MM.1S (cell line): ENCODE measurements at regions not wholly inside any gene's neighbourhood (a gene's known extent, or its start where the extent isn't known, plus 50 kb on each side); places are given as distances from the start of the nearest gene placed in this dataset.
"Not testable (repeated sequence)": the region's sequence is repeated elsewhere in the genome, so short reads cannot be mapped to it uniquely, and the experiment has no call there.

Source experiments
- DNase-seq: peaks from one replicate; pipeline ENCODE4 v3.0.0-alpha.2; 2015
- H2AFZ ChIP-seq: fragments of 300-600 bp; sonication (generic); 2 replicates; pipeline ENCODE4 v1.6.0; 2016; ENCODE audit warnings: antibody characterized with exemption, low read length
- H3F3A ChIP-seq: fragments of 300-600 bp; sonication (generic); 2 replicates; pipeline ENCODE4 v1.6.1; 2016; ENCODE audit warnings: mild to moderate bottlenecking, antibody characterized with exemption, low read length, moderate library complexity, mixed read lengths; ENCODE audit not compliant: insufficient read depth
- H3K27ac ChIP-seq: fragments of 300-600 bp; sonication (generic); 2 replicates; pipeline ENCODE4 v1.5.1; 2016; ENCODE audit warnings: mild to moderate bottlenecking, low read length
- H3K27me3 ChIP-seq: fragments of 300-600 bp; sonication (generic); replicated peaks from 2 replicates; pipeline ENCODE4 v1.6.0; 2016; ENCODE audit warnings: low read length; ENCODE audit not compliant: insufficient read depth
- H3K36me3 ChIP-seq: fragments of 300-600 bp; sonication (generic); replicated peaks from 2 replicates; pipeline ENCODE4 v1.6.1; 2016; ENCODE audit warnings: mild to moderate bottlenecking, low read length, mixed read lengths; ENCODE audit not compliant: insufficient read depth
- H3K4me1 ChIP-seq: fragments of 300-600 bp; sonication (generic); 2 replicates; pipeline ENCODE4 v1.6.1; 2016; ENCODE audit warnings: low read length, mixed read lengths
- H3K4me2 ChIP-seq: fragments of 300-600 bp; sonication (generic); 2 replicates; pipeline ENCODE4 v1.6.0; 2016; ENCODE audit warnings: low read depth, low read length
- H3K4me3 ChIP-seq: fragments of 300-600 bp; sonication (generic); 2 replicates; pipeline ENCODE4 v1.5.1; 2016; ENCODE audit warnings: low read length, mixed read lengths
- H3K79me2 ChIP-seq: fragments of 300-600 bp; sonication (generic); 2 replicates; pipeline ENCODE4 v1.6.1; 2016; ENCODE audit warnings: mixed run types, low read length, mixed read lengths
- H3K9ac ChIP-seq: fragments of 300-600 bp; sonication (generic); 2 replicates; pipeline ENCODE4 v1.6.1; 2016; ENCODE audit warnings: low read length, mixed read lengths
- H3K9me2 ChIP-seq: fragments of 300-600 bp; sonication (generic); replicated peaks from 2 replicates; pipeline ENCODE4 v1.6.1; 2016; ENCODE audit warnings: mild to moderate bottlenecking, low read length, mixed read lengths; ENCODE audit not compliant: insufficient read depth
- H3K9me3 ChIP-seq: fragments of 300-600 bp; sonication (generic); replicated peaks from 2 replicates; pipeline ENCODE4 v1.6.1; 2016; ENCODE audit warnings: mild to moderate bottlenecking, low read length, mixed read lengths; ENCODE audit not compliant: insufficient read depth
- H4K20me1 ChIP-seq: fragments of 300-600 bp; sonication (generic); 2 replicates; pipeline ENCODE4 v1.6.1; 2016; ENCODE audit warnings: mild to moderate bottlenecking, low read length, moderate library complexity, mixed read lengths; ENCODE audit not compliant: insufficient read depth
- EZH2 ChIP-seq: fragments of 300-600 bp; sonication (generic); optimal IDR thresholded peaks from 2 replicates; pipeline ENCODE3; 2017; ENCODE audit warnings: low read depth, mild to moderate bottlenecking, antibody characterized with exemption, low read length, mixed read lengths
- EZH2phosphoT487 ChIP-seq: fragments of 300-600 bp; sonication (generic); IDR thresholded peaks from 2 replicates; pipeline ENCODE4 v1.6.1; 2018; ENCODE audit warnings: antibody characterized with exemption, low read length
- TF ChIP-seq, protein P1 (sequence below): fragments of 300-600 bp; sonication (generic); IDR thresholded peaks from 2 replicates; pipeline ENCODE4 v1.5.1; 2016; ENCODE audit warnings: antibody characterized with exemption, low read length, mixed read lengths

- Histone ChIP-seq H3K9ac (no peak overlapping the region), H3K4me3 (no peak overlapping the region), H4K20me1 (no peaks in the 10 kb centered on the region), H3K9me3 (no peaks in the 10 kb centered on the region), H3K27ac (no peak overlapping the region), H2AFZ (no peak overlapping the region), H3F3A (no peaks in the 10 kb centered on the region), H3K79me2 (no peaks in the 10 kb centered on the region), H3K9me2 (no peaks in the 10 kb centered on the region), H3K36me3 (no peaks in the 10 kb centered on the region), H3K4me2 (no peak overlapping the region), H3K4me1 (no peaks in the 10 kb centered on the region), H3K27me3 (no peaks in the 10 kb centered on the region)
- DNase-seq, result no peak
- no peak for TF ChIP-seq EZH2
- TF ChIP-seq, protein P1, sequence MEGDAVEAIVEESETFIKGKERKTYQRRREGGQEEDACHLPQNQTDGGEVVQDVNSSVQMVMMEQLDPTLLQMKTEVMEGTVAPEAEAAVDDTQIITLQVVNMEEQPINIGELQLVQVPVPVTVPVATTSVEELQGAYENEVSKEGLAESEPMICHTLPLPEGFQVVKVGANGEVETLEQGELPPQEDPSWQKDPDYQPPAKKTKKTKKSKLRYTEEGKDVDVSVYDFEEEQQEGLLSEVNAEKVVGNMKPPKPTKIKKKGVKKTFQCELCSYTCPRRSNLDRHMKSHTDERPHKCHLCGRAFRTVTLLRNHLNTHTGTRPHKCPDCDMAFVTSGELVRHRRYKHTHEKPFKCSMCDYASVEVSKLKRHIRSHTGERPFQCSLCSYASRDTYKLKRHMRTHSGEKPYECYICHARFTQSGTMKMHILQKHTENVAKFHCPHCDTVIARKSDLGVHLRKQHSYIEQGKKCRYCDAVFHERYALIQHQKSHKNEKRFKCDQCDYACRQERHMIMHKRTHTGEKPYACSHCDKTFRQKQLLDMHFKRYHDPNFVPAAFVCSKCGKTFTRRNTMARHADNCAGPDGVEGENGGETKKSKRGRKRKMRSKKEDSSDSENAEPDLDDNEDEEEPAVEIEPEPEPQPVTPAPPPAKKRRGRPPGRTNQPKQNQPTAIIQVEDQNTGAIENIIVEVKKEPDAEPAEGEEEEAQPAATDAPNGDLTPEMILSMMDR, result no peak
- no peak for TF ChIP-seq EZH2phosphoT487
Measured at GRCh38 chr1:244305776-244306341, 145.8 kb downstream of the ADSS2 start.

DNA sequence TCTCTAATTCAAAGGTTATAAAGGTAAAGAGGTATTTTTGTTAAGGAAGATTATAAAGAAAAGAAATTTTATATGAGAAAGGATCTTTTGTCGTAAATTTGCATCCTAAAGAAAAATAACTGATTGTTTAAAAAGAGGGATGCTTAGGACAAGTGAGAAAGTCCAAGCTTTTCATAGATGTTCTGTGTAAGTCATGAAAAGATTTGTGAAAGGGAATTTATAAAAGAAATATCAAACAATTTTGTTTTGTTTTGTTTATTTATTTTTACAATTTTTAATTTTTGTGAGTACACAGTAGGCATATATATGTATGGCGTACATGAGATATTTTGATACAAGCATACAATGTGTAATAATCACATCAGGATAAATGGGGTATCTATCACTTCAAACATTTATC, 145.2 kb downstream of the ADSS2 start:
- Histone ChIP-seq H3F3A (no peaks in the 10 kb centered on the region), H3K27me3 (no peaks in the 10 kb centered on the region), H4K20me1 (no peaks in the 10 kb centered on the region), H2AFZ (no peak overlapping the region), H3K36me3 (no peaks in the 10 kb centered on the region), H3K4me1 (no peaks in the 10 kb centered on the region), H3K9me2 (no peaks in the 10 kb centered on the region), H3K79me2 (no peaks in the 10 kb centered on the region), H3K4me2 (no peak overlapping the region), H3K27ac (no peak overlapping the region), H3K4me3 (no peak overlapping the region), H3K9ac (no peak overlapping the region), H3K9me3 (no peaks in the 10 kb centered on the region)
- DNase-seq, result no peak
- TF ChIP-seq EZH2 (no peak), EZH2phosphoT487 (no peak)
- TF ChIP-seq, protein P1, result no peak

GRCh38 chr1:244309191-244309590, 142.5 kb downstream of the ADSS2 start:
- not testable (repeated sequence) for H3K27me3 ChIP-seq, H3F3A ChIP-seq, DNase-seq, H3K4me3 ChIP-seq, H4K20me1 ChIP-seq, H2AFZ ChIP-seq, H3K9me2 ChIP-seq, H3K27ac ChIP-seq, H3K4me2 ChIP-seq, H3K79me2 ChIP-seq, H3K4me1 ChIP-seq, H3K9ac ChIP-seq, H3K9me3 ChIP-seq, H3K36me3 ChIP-seq

DNA sequence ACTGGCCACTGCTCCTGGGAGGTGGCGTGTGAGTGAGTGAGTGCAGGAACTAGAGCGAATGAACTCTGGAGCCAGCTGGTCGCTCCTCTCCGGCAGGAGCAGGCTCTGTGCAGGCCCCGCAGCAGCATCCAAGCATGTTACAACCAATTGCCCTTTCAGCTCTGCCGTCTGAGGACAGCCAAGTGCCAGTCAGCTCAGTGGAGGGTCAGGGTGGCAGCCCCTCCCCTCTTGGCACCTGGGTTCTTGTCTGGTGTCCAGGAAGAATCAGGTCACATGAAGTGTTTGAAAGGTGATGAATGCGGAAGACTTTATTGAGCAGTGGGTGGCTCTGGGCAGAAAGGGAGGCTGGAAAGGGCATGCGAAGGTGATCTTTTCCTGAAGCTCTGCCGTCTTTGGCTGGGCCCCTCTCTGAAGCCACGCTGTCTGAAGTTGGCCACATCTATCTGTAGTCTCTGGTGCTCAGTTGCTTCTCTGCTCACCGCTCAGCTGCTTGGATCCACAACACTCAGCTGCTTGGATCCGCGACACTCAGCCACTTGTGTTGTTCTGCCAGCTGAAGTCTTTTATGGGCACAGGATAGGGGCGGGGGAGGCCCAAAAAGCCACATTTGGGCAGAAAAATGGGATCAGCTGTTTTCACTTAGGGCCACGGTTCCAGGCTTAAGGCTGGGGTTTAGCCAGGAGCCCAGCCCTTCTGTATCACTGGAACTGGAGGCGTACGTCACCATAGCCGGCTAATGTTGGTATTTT, 139.8 kb downstream of the ADSS2 start:
- no peak overlapping the region for H2AFZ ChIP-seq
- no peak overlapping the region for H3K9ac ChIP-seq
- no peaks in the 10 kb centered on the region for H3K4me1 ChIP-seq
- H3F3A ChIP-seq, result no peaks in the 10 kb centered on the region
- TF ChIP-seq, protein P1, result no peak
- TF ChIP-seq EZH2 (no peak), EZH2phosphoT487 (no peak)
- no peaks in the 10 kb centered on the region for H4K20me1 ChIP-seq
- DNase-seq, result no peak
- no peaks in the 10 kb centered on the region for H3K9me3 ChIP-seq
- no peaks in the 10 kb centered on the region for H3K27me3 ChIP-seq
- no peaks in the 10 kb centered on the region for H3K9me2 ChIP-seq
- no peak overlapping the region for H3K4me2 ChIP-seq
- no peaks in the 10 kb centered on the region for H3K36me3 ChIP-seq
- no peak overlapping the region for H3K27ac ChIP-seq
- no peak overlapping the region for H3K4me3 ChIP-seq
- H3K79me2 ChIP-seq, result no peaks in the 10 kb centered on the region
